NCI-H226 (cell line): ENCODE measurements at regions not wholly inside any gene's neighbourhood (a gene's known extent, or its start where the extent isn't known, plus 50 kb on each side); places are given as distances from the start of the nearest gene placed in this dataset.
"Not testable (repeated sequence)": the region's sequence is repeated elsewhere in the genome, so short reads cannot be mapped to it uniquely, and the experiment has no call there.

Experiments
- DNase-seq: peaks from one replicate; pipeline ENCODE4 v3.0.0-alpha.2; 2015

DNA sequence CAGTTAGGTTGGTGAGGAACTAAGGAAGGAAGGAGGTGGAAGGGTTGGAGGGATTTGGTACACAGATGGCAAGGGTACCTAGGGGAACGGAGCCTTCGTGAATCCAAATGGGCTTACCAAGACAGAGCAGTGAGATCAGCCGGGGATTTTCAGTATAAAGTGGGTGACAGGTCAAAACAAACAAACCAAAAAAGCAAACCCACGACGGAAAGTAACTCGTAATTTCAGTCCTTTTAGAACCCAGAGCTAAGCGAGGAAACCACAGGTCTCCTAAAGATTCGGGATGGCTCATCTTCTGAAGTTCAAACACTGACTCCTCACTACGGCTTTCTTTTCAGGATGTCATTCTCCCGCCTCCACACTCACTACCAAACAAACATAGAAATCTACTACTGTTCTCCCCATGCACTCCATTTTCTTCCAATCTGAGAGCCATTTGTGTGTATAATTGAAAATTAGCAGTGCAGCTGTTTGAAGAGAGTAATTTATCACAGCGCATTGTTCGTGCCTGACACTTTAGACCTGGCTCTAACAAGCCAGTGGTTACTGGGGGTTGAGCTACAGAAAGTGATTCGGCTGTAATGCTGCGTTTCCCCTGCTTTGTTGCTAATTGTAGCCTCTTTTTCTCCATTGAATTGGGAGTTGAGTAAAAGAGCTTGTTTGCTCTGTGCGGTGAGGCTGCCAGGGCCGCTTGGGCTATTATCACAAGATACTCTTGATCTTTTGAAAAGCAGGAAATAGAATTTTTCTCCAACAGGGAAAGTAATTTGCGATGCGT is 64.7 kb upstream of the CCDC39 start:
- DNase-seq: no peak

DNA sequence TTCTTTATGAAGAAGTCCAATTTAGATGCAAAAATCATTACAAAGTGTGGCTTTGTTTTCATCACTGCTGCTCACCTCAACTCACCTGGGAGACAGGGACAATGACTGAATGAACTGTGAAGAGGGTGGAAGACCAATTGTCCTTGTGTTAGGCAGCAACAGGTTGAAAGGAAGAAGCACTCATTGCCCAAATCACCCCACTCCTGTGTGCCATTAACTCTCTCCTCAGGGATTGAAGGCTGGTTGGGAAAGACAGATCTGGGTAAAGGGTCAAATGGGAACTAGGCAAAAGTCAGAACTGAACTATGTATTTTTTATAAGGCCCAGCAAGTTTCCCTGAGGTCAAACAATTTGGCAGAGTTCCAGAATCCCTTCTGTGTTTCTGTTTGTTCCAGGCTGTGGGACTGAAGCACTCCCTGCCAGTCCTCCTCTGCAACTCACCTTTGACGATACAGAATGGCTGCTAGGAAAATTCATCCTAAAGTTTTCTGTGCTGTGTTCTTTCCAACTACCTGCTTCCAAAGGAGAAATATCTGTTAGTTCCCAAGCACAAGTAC is 68.6 kb upstream of the CCDC39 start:
- DNase-seq: no peak

DNA sequence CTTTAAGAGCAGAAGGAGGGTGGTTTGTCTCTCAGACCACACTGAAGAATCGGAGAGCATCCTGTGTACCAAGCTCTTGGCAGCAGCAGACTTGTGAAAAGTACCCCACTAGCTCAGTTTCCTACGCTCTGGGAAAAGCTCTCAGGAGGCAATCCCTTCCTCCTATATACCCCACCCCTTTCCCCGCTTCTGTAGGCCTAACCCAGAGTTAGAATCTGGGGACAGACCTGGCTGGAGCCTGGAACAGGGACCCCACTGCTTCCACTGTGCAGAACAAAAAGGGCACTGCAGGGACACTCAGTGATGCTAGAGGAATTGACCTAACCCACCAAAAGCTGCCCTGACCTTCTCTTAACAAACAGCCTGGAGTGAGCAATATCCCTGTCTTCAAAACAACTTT is 70.0 kb upstream of the CCDC39 start:
- no peak for DNase-seq

DNA sequence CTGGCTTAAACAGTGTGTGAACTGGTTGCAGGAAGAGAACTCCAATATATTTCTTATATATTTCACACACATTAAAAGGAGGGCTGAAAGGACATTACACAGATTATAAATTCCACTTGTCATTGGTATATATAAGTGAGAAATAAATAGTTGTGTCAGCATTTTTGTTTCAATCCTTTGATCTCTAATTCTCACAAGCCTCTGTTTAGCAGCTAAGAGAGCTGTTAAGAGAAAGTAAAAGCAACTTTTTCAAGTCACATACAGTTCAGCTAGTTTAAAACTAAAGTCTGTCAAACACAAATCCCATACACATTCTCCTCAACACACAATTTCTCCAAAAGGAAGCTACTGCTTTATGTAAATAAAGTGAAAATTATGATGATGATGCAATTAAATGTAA is 70.5 kb upstream of the CCDC39 start:
- no peak for DNase-seq

DNA sequence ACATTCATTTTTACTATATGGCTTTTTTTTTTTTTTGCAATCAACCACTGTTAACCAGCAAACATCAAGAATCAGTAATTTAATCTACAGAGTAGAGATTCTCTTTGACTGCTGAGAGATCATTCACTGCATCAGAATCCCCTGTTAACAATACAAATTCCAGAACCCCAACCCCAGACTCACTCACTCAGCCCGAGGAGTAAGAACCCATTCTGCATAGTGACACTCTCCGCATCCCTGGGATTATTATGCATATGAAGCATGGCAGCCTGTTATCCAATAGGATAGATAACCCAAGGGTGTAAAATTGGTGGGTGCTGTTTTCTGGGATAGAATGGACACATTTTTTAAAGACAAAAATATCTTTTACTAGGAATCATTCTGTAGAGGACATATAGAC is 76.3 kb upstream of the CCDC39 start:
- DNase-seq: no peak

DNA sequence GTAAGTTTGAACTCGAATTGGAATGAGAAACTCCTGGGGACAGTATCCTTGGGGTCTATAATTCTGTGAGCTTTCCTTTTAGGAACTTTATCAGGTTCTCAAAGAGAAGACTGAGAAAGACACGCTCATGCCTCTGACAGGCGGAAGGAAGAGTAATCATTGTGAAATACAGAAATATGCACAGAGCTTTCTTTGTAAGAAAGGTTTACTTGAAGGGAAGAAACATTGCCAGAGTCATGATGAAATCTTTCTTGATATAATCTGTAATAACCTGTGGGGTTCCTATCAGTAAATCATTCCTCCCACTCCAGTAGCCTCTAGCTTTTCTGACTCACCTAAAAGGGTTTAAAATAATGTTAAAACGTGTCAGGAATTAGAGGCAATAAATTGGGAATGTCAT is 83.6 kb upstream of the CCDC39 start:
- peak; percentile 65 for DNase-seq

DNA sequence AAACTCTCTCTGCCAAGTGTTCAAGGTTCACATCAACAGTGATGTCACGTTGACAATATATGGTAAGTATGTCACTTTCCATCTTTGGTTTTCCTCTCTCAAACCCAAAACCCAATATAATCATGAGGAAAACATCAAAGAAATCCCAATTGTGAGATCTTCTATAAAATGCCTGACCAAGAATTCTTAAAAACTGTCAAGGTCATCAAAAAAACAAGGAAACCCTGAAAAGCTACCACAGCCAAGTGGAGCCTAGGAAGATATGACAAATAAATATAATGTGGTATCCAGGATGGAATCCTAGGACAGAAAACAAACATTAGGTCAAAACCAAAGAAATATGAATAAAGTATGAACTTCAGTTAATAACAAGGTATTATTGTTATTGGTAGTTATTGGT is 85.2 kb upstream of the CCDC39 start:
- no peak for DNase-seq

DNA sequence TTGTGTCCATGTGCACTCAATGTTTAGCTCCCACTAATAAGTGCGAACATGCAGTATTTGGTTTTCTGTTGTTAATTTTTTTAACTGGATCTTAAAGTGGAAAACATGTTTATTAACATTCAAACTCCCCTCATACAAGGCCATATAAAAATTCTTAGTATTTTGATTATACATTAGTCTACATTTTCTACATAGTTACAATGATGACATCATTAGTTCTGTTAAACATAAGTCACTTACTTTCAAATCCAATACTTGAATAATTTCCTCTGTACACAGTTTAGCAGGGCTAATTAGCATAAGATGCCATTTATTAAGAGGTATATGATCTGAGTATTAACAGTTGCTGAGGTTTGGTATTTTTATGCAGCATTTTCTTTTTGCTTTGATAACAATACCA is 91.3 kb upstream of the CCDC39 start:
- DNase-seq: no peak

DNA sequence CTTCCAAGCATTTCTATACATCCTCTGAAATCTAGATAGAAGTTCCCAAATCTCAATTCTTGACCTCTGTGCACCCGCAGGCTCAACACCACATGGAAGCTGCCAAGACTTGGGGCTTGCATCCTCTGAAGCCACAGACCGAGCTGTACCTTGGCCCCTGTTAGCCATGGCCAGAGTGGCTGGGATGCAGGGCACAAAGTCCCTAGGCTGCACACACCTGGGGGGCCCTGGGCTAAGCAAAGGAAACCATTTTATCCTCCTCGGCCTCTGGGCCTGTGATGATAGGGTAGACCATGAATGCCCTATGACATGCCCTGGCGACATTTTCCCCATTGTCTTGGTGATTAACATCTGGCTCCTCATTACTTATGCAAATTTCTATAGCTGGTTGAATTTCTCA is 97.1 kb upstream of the CCDC39 start:
- no peak for DNase-seq

DNA sequence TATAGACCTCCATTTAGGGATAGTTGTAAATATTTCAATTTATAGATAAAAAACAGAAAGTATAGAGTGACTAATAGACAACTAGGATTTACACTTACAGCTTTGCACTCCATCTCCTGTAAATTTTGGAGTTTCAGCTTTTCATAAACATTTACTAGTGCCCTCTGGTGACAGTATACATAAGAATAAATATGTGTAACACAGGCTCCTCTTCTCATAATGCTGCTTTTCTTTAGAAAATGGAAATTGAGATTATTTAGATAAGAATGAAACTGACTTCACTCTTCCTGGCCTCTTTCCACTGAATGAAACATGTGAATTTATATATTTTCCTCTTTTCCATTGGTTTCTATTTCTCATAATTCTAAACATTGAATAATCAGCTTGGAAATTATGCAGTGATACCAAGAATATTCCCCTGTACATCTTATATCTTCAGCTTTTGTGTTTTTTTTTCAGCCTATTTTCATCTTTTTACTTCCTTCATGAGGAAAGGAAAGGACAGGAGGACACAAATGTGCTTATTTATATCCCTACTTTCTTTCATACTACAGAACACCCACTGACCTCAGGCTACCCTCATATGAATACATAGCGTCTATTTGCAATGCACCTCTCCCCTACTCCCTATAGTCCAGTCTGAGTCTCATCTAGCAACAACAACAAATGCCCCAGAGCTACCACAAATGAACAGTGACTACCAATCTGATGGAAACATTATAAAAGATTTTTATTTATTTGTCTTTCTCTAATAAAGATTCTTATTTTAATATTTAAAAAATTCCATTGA is 103.1 kb upstream of the CCDC39 start:
- no peak for DNase-seq

DNA sequence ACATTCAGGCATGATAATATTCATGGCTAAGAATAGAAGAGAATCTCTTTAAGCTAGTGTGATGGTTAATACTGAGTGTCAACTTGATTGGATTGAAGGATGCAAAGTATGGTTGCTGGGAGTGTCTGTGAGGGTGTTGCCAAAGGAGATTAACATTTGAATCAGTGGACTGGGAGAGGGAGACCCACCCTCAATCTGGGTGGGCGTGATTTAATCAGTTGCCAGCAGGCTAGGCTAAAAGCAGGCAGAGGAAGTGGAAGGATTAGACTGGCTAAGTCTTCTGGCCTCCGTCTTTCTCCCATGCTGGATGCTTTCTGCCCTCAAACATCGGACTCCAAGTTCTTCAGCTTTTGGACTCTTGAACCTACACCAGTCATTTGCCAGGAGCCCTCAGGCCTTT is 106.9 kb upstream of the CCDC39 start:
- DNase-seq: not testable (repeated sequence)

DNA sequence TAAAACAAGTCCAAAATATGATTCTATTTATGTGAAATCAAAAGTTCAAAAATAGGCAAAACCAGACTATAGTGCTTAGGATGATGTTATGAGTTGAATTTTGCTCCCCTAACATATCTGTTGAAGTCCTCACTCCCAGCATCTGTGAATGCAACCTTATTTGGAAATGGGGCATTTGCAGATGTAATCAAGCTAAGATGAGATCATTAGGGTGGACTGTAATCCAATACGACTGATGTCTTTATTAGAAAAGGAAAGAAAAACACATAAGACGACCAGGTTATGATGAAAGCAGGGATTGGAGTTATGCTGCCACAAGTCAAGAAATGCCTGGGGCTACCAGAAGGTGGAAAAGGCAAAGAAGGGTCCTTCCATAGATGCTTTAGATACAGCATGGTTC is 110.5 kb upstream of the CCDC39 start:
- DNase-seq: no peak

DNA sequence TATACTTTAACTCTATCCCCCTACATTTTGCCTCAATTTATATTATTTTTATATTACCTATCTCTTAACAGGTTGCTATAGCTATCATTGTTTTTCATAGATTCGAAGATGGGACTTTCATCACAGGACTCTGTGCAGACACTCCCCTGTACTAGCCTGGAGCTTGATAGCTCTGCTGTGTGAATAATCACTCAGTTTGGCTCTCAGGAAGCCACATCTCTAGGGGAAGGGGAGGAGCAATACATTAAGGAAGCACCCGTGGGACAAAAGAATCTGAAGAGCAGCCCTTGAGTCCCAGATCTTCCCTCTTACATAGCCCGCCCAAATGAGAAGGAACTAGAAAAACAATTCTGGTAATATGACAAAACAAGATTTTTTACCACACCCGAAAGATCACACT is 114.3 kb upstream of the FXR1 start:
- no peak for DNase-seq

DNA sequence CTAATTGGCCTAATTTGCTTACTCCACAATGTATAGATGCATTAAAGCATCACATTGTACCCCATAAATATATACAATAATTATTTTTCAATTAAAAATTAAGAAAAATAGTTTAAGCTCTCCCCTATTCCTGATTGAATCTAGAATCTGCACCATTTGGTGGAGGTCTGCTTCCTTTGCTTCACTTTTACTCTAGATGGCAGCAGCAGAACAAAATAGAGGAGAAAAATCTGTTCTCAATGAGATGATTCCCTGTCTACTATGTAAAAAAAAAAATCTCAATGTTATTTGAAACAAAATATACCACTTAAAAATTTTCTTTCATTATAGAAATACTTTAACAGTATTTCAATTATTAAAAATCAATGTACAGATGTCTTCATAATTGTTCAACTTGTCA is 109.6 kb upstream of the FXR1 start:
- DNase-seq: no peak

DNA sequence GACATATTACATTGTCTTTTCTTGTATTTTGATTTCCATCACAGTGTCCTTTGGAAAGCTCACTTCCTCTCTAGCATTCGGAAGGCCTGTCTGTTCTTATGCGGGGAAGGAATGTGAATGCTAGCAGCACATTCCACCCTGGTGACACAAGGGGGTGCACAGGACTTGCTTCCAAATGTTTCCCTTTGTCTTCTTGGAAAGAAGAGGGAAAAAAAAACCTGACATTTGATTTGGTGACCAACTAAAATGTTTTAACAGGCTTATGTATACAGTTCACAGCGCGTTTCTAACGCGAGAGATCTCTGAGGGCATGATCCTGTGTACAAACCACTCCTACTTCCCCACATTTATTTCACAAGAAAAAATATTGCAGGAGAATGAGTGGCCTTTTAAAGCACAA is 107.6 kb upstream of the FXR1 start:
- DNase-seq: no peak

DNA sequence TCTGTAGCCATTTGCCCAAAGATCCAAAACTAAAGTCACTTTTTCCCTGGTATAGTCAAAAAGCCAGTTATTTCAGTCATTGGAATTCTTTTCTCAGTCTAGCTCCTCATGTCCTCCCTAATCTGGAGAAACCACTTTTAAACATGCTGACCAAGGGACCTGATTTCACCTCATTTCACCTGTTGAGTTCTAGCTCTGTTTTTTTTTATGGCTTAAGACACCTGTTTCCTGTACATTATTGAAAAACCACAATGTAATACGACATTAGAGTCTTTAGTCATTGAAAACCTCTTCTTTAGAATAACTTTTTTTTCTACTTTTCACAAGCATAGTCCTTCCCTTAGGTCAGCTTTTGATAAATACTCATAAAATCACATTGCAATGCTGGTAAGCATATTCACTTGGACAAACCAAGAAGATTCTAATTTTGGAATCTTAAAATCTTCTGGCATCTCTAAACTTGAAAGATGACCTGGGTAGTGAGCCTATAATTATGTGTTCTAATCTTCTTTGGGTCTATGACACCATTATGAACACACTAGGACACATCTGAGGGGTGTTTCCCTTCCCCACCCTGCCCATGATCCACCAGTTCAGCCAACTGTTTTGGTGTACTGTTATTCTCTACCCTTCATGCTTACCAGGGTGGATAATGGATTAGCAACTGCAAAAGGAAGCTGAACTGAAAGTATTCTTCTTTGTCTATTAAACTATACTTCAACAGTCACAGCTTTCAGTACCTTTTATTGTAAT is 103.5 kb upstream of the FXR1 start:
- DNase-seq: no peak

DNA sequence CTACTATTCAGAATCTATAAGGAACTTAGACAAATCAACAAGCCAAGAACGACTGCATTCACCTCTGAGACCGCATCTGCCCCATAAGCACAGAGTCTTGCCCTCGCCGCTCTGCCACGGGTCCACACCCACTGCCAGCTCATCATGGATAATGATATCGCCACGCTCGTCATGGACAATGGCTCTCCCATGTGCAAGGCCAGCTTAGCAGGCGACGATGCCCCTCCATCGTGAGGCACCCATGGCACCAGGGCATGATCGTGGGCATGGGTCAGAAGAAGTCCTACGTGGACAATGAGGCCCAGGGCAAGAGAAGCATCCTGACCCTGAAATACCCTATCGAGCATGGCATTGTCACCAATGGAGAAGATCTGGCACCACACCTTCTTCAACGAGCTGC is 92.1 kb upstream of the FXR1 start:
- no peak for DNase-seq

DNA sequence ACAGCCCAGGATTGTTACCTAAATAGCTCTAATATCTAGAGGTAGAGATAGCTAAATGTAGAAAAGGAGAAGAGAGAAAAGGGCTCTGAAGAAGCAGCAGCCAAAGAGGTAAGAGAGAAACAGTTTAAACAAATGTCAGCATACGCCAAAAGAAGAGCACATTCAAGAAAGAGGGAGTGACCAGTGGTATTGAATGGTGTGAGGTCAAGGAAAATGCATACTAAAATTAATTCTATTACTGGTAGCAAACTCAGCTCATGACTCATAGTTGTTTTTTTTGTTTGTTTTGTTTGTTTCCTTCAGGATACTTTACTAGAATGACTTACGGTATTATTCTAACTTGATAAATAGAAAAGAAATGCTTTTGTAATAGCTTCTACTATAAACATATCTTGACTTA is 86.5 kb upstream of the FXR1 start:
- no peak for DNase-seq

DNA sequence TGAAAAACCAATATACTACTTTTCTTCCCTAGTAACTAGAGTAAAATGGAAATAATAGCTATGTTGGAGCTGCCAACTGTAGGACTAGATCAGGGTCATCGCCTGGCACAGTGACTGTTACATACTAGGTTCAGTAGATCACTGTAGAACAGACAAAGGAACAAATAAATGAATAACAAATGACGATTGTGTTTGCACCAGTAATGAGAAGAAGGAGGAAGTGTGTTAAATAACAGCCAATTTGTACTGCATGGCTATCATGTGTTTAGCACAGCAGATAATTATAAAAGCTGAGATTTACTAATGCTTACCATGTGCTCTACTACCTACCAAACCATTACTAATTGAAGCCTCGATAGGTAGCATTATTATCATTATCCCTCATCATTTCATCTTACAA is 85.3 kb upstream of the FXR1 start:
- DNase-seq: no peak

DNA sequence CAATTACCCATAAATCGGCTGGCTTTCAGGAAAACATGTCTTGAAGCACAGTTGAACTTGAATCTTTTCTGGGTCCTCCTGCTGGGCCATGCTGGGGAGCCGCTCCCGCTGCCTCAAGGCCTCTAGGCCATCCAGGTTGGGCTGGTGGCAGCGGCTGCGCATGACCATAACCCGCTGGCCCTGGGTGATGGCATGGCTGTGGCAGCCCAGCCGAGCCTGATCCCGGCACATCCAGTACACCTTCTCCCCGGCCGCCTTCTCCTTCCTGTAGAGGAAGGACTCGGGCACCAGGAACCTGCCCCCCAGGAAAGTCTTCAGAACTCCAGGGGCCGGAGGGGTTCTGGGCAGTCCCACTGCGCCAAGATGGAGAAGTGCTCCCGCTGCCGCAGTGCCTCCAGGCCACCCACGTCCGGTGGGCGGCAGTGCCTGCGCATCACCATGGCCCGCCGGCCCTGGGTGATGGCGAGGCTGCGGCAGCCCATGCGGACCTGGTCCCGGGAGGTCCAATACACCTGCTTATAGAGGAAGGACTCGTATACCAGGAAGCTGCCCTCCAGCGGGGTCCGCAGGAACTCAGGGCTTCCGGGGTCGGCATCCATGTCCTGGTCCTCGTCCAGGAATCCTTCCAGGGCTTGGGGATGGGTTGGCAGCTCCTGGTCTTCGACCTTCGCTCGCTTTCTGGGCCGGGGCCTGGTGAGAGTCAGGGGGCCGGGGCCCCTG is 84.3 kb upstream of the FXR1 start:
- DNase-seq: no peak

DNA sequence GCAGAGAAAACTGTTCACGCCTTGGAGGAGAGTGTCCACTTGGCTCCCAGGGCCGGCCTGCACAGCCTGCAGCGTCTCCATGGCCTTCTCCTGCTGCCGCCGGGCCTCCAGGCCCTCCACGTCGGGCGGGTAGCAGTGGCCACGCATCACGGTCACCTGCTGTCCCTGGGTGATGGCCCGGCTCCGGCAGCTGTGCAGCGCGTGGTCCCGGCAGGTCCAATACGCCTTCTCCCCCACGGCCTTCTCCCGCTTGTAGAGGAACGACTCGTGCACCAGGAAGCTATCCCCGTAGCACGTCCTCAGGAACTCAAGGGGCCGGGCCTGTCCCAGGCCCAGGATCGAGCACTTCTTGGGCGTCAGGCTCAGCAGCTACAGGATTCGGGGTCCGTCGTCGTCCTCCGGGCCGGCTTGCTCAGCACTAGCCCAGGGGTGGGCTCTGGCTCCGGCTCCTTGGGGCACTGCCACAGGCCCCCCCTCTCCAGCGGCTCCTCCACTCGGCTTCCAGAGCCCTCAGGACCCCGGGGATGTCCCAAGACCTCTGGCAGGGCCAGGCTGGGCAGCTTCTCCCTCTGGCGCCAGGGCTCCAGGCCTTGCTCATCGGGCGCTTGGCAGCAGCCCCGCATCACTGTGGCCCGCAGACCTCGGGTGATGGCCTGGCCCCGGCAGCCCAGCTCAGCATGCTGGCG is 83.6 kb upstream of the FXR1 start:
- DNase-seq: no peak
